Mesendoderm (in vitro differentiated cells): ENCODE measurements at regions not wholly inside any gene's neighbourhood (a gene's known extent, or its start where the extent isn't known, plus 50 kb on each side); places are given as distances from the start of the nearest gene placed in this dataset.

Experiments used
- DNase-seq: peaks from one replicate; pipeline ENCODE4 v3.0.0; 2013
- H2AK5ac ChIP-seq: 2 replicates; pipeline ENCODE4 v1.6.1; 2013; ENCODE audit warnings: low read length, inconsistent platforms
- H2BK120ac ChIP-seq: 2 replicates; pipeline ENCODE4 v1.6.1; 2013; ENCODE audit warnings: low read depth, mild to moderate bottlenecking, low read length, moderate library complexity, mixed read lengths
- H2BK15ac ChIP-seq: replicated peaks from 2 replicates; pipeline ENCODE4 v1.6.1; 2013; ENCODE audit warnings: low read depth, mild to moderate bottlenecking, moderate library complexity
- H2BK5ac ChIP-seq: 2 replicates; pipeline ENCODE4 v1.6.1; 2013; ENCODE audit warnings: low read length, inconsistent platforms
- H3K18ac ChIP-seq: 2 replicates; pipeline ENCODE4 v1.6.1; 2013; ENCODE audit warnings: mild to moderate bottlenecking, low read length, mixed read lengths
- H3K23ac ChIP-seq: one replicate; pipeline ENCODE4 v1.6.1; 2013; ENCODE audit warnings: low read length
- H3K27ac ChIP-seq: 2 replicates; pipeline ENCODE4 v1.5.1; 2013; ENCODE audit warnings: low read depth, mild to moderate bottlenecking, inconsistent platforms, low read length, moderate library complexity
- H3K27me3 ChIP-seq: 2 replicates; pipeline ENCODE4 v1.6.1; 2013; ENCODE audit warnings: low read length, control low read depth, mild to moderate bottlenecking, inconsistent platforms; ENCODE audit not compliant: insufficient read depth, poor library complexity
- H3K36me3 ChIP-seq: 2 replicates; pipeline ENCODE4 v1.6.1; 2013; ENCODE audit warnings: low read length, inconsistent platforms; ENCODE audit not compliant: control insufficient read depth, insufficient read depth
- H3K4ac ChIP-seq: one replicate; pipeline ENCODE4 v1.6.1; 2013; ENCODE audit warnings: low read depth, mild to moderate bottlenecking, low read length, moderate library complexity
- H3K4me1 ChIP-seq: 2 replicates; pipeline ENCODE4 v1.6.1; 2013; ENCODE audit warnings: low read depth, low read length, inconsistent platforms; ENCODE audit not compliant: control insufficient read depth
- H3K4me2 ChIP-seq: 2 replicates; pipeline ENCODE4 v1.6.1; 2013; ENCODE audit warnings: low read length
- H3K4me3 ChIP-seq: 2 replicates; pipeline ENCODE4 v1.5.1; 2013; ENCODE audit warnings: mild to moderate bottlenecking, low read length
- H3K56ac ChIP-seq: one replicate; pipeline ENCODE4 v1.6.1; 2013; ENCODE audit warnings: low read length
- H3K79me1 ChIP-seq: 2 replicates; pipeline ENCODE4 v1.6.1; 2013; ENCODE audit warnings: low read length, inconsistent platforms
- H3K79me2 ChIP-seq: 2 replicates; pipeline ENCODE4 v1.6.1; 2013; ENCODE audit warnings: mild to moderate bottlenecking, low read length; ENCODE audit not compliant: control insufficient read depth, insufficient read depth
- H3K9ac ChIP-seq: 2 replicates; pipeline ENCODE4 v1.6.1; 2013; ENCODE audit warnings: low read length, inconsistent platforms
- H4K5ac ChIP-seq: one replicate; pipeline ENCODE4 v1.6.1; 2013; ENCODE audit warnings: low read length
- H4K8ac ChIP-seq: one replicate; pipeline ENCODE4 v1.6.1; 2013; ENCODE audit warnings: low read depth, mild to moderate bottlenecking, control low read depth, low read length, moderate library complexity
- WGBS: extraction: QIAGEN DNeasy Blood & Tissue Kit; methylation state at CpG from one replicate; pipeline ENCODE4 v1.1.7; 2013; ENCODE audit warnings: low lambda C conversion rate, missing lambda C conversion rate; ENCODE audit not compliant: insufficient coverage; ENCODE audit errors: extremely low coverage; 5-methylcytosine and 5-hydroxymethylcytosine counted together

DNA sequence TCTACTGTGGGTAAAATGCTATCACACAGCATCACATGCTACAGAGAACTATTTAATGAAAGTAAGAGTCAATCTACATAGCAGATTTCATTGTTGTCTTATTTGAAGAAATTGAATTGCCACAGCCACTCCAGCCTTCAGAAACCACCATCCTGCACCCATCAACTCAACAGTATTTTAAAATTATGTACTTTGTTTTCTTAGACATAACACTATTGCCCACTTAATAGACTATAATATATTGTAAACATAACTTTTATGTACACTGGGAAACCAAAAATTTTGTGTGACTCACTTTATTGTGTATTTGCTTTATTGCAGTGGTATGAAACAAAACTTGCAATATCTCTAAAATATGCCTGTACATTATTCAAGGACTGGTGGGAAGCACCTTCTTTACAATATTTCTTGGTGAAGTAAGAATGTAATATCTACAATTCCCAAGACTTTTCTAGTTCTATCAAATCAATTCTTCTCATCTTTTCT, 133.0 kb downstream of the DUSP10 start:
- Histone ChIP-seq H3K9ac (no peak overlapping the region), H3K18ac (no peak overlapping the region), H2AK5ac (no peak overlapping the region), H4K8ac (no peak overlapping the region), H2BK5ac (no peak overlapping the region), H3K4me1 (peaks cover 2% of the 10 kb centered on the region), H3K4me2 (no peak overlapping the region), H2BK120ac (no peak overlapping the region), H2BK15ac (no peak overlapping the region), H3K79me2 (no peaks in the 10 kb centered on the region), H3K23ac (no peak overlapping the region), H3K4me3 (no peak overlapping the region), H3K36me3 (no peaks in the 10 kb centered on the region), H3K27me3 (no peaks in the 10 kb centered on the region), H3K4ac (no peak overlapping the region), H3K56ac (no peak overlapping the region), H3K27ac (no peak overlapping the region), H4K5ac (no peak overlapping the region), H3K79me1 (no peaks in the 10 kb centered on the region)
- no peak for DNase-seq

DNA sequence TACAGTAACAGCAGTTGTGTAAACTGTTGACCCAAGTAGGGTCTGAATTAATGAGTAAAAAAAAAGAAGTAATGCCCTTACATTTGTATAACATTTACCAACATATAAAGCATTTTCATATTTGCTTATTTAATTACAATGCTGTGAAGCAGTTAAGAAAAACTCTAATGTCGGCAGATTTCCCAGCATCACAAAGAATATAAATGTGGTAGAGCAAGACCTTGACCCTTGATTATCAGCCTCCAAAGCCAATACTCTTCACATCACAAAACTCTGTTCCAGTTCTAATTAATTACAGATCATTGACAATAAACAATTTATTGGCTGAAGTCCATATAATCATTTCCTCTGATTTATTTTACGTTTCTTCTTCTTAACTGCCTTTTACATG, 130.2 kb downstream of the DUSP10 start:
- Histone ChIP-seq H3K79me1 (no peaks in the 10 kb centered on the region), H3K18ac (no peak overlapping the region), H2BK15ac (no peak overlapping the region), H2BK120ac (no peak overlapping the region), H4K8ac (no peak overlapping the region), H3K27ac (peak overlapping the region; percentile 68), H3K27me3 (no peaks in the 10 kb centered on the region), H3K4me1 (no peaks in the 10 kb centered on the region), H3K79me2 (no peaks in the 10 kb centered on the region), H3K4me2 (no peak overlapping the region), H3K23ac (no peak overlapping the region), H3K36me3 (no peaks in the 10 kb centered on the region), H4K5ac (no peak overlapping the region), H2AK5ac (no peak overlapping the region), H3K56ac (peak overlapping the region; percentile 45), H3K4me3 (no peak overlapping the region), H2BK5ac (peak overlapping the region; percentile 77), H3K4ac (no peak overlapping the region), H3K9ac (no peak overlapping the region)
- DNase-seq: no peak
- WGBS: no CpG with 5 or more reads among the region's 2 CpGs

DNA sequence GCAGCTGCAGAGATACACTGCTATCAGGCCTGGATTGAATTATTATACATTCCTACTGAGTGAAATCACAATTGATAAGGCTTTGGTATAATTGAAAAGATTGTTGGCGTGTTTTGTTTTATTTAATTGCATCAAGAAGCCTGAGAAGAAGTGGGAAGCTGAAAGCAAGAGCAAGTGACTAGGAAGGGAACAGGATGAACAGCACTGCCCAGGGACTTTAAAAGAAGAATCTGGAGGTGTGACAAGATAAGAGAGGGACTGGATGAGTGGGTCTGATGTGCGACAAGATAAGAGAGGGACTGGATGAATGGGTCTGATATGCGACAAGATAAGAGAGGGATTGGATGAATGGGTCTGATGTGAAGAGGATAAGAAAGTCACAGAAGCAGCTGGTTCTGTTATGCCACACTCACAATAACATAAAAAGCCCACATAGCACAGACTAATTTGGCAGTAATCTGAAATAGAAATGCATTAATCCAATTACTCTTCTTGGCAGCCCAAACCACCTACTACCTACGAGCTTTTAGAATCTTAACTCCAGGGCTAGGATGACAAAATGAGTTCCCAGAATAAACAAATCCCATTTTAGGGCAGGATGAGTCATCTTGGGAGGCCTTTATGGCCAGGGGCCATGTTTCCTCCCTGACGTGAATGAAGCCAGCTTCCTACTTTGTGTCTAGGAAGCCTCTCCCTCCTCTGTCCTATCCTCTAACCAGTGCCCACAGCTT, 129.7 kb downstream of the DUSP10 start:
- Histone ChIP-seq H3K56ac (no peak overlapping the region), H2BK15ac (no peak overlapping the region), H3K4me1 (no peaks in the 10 kb centered on the region), H3K79me1 (no peaks in the 10 kb centered on the region), H3K18ac (peak overlapping the region; percentile 22), H3K4ac (no peak overlapping the region), H3K36me3 (no peaks in the 10 kb centered on the region), H3K27ac (peak overlapping the region; percentile 68), H3K27me3 (no peaks in the 10 kb centered on the region), H3K79me2 (no peaks in the 10 kb centered on the region), H3K4me3 (no peak overlapping the region), H2BK5ac (peak overlapping the region; percentile 77), H4K5ac (no peak overlapping the region), H3K9ac (no peak overlapping the region), H2AK5ac (no peak overlapping the region), H3K4me2 (no peak overlapping the region), H3K23ac (no peak overlapping the region), H2BK120ac (peak overlapping the region; percentile 36), H4K8ac (no peak overlapping the region)
- no CpG with 5 or more reads among the region's 5 CpGs for WGBS
- DNase-seq: peak; percentile 98

DNA sequence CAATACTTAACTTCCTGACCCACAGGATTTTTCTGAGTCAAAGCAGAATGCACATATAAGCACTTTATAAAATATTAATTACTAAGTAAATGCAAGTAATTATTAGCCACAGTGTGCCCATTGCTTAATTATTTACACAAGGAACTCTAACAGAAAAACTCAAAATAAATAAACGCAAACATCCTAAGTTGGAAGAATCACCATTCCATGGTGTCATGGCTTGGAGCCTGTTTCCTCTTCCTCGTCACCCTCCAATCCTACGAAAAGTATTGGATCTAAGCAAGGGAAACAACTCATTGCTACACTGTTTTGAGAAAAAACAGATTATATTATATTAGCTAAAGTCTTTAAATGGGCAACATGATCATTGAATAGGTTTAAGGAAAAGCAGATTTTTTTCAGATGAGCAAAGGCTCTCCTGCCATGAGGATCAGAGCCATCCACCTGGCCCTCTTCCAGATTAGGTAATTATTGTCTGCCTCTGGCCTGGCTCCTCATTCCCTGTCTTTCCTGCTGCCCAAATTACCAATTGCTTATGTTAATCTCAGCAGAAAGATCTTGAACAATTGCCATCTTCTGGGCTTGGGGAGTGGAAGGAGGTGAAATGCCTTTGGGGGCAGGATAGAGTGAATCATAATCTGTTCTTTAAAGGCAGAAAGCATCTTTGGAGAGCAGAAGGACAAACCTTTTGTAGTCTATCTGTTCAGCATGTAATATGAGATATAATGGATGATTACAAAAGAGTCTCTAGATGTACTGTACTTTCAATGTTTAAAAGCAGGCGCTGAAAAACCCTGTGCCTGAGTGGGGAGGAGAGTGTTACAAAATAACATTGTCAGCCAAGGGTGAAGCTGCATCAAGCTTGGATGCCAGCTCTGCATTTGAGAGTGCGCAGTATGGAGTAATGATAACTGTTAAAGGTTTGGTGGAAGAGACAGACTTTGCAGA, 121.2 kb downstream of the DUSP10 start:
- no CpG with 5 or more reads among the region's 5 CpGs for WGBS
- H3K56ac ChIP-seq: no peak overlapping the region
- no peak overlapping the region for H2BK15ac ChIP-seq
- H3K27ac ChIP-seq: no peak overlapping the region
- H4K8ac ChIP-seq: no peak overlapping the region
- H3K4ac ChIP-seq: no peak overlapping the region
- no peaks in the 10 kb centered on the region for H3K79me2 ChIP-seq
- H3K18ac ChIP-seq: no peak overlapping the region
- H3K4me1 ChIP-seq: no peaks in the 10 kb centered on the region
- no peak overlapping the region for H4K5ac ChIP-seq
- no peak overlapping the region for H2BK120ac ChIP-seq
- DNase-seq: no peak
- no peak overlapping the region for H2AK5ac ChIP-seq
- H3K23ac ChIP-seq: no peak overlapping the region
- H3K79me1 ChIP-seq: no peaks in the 10 kb centered on the region
- no peaks in the 10 kb centered on the region for H3K36me3 ChIP-seq
- no peak overlapping the region for H3K4me2 ChIP-seq
- H3K4me3 ChIP-seq: no peak overlapping the region
- no peaks in the 10 kb centered on the region for H3K27me3 ChIP-seq
- no peak overlapping the region for H3K9ac ChIP-seq
- no peak overlapping the region for H2BK5ac ChIP-seq

DNA sequence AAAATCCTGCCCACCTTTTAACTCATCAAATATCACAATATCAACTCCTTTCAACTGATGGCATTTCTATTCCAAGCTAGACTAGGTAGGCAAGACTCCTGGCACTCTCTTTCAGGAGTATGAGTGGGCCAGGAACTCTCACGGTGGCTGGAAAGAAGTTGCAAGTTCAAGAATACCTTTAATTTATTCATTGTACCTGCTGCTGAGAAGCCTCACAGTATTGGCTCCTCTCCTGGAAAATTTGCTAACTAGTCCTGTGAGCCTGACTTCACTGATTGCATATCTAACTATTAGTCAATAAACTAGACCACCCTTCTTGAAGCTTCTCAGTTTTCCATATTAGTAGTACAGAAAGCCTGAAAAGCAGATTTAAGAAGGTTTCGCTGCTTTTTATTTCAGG, 120.2 kb downstream of the DUSP10 start:
- H3K4me2 ChIP-seq: no peak overlapping the region
- H3K23ac ChIP-seq: no peak overlapping the region
- H3K4me3 ChIP-seq: no peak overlapping the region
- no peaks in the 10 kb centered on the region for H3K4me1 ChIP-seq
- no peaks in the 10 kb centered on the region for H3K79me2 ChIP-seq
- WGBS: no CpG with 5 or more reads among the region's 2 CpGs
- H2AK5ac ChIP-seq: no peak overlapping the region
- H3K9ac ChIP-seq: no peak overlapping the region
- no peak overlapping the region for H4K5ac ChIP-seq
- H3K18ac ChIP-seq: no peak overlapping the region
- no peaks in the 10 kb centered on the region for H3K36me3 ChIP-seq
- no peaks in the 10 kb centered on the region for H3K27me3 ChIP-seq
- no peak overlapping the region for H3K27ac ChIP-seq
- no peak overlapping the region for H2BK120ac ChIP-seq
- H3K4ac ChIP-seq: no peak overlapping the region
- no peak overlapping the region for H2BK5ac ChIP-seq
- H2BK15ac ChIP-seq: no peak overlapping the region
- no peak for DNase-seq
- H3K79me1 ChIP-seq: no peaks in the 10 kb centered on the region
- H3K56ac ChIP-seq: no peak overlapping the region
- H4K8ac ChIP-seq: no peak overlapping the region
